ENCODE measurements at regions not wholly inside any gene's neighbourhood (a gene's known extent, or its start where the extent isn't known, plus 50 kb on each side); places are given as distances from the start of the nearest gene placed in this dataset.

- no peak for TF ChIP-seq CTCF (conservative IDR thresholded peaks at IDR 0.05; ENCODE audit: low read depth in 2 of 2)
- no peak for TF ChIP-seq REST (IDR thresholded peaks at IDR 0.05; ENCODE audit: unreplicated experiment)
- TF ChIP-seq POLR2AphosphoS5 (IDR thresholded peaks at IDR 0.05; ENCODE audit: low read depth) = no peak
- TF ChIP-seq EZH2phosphoT487 (IDR thresholded peaks at IDR 0.05; ENCODE audit: unreplicated experiment) = no peak
- TF ChIP-seq EZH2 (IDR thresholded peaks at IDR 0.05; ENCODE audit: low read depth, unreplicated experiment) = no peak
- TF ChIP-seq JUNB (IDR thresholded peaks at IDR 0.05; ENCODE audit: unreplicated experiment) = no peak
- TF ChIP-seq NANOG (IDR thresholded peaks at IDR 0.05; ENCODE audit: borderline replicate concordance) = no peak
- TF ChIP-seq CREB1 (CRISPR knock-in tag; IDR thresholded peaks at IDR 0.05; ENCODE audit: low read depth) = no peak
- no peak for TF ChIP-seq ETS1 (IDR thresholded peaks at IDR 0.05)
- TF ChIP-seq STAT1 (IDR thresholded peaks at IDR 0.05; ENCODE audit: unreplicated experiment) = no peak
- no peak for TF ChIP-seq ZNF331 (CRISPR knock-in tag; IDR thresholded peaks at IDR 0.05; ENCODE audit: low read depth)
- no peak for TF ChIP-seq ZNF114 (CRISPR knock-in tag; IDR thresholded peaks at IDR 0.05)
- TF ChIP-seq ZNF462 (CRISPR knock-in tag; IDR thresholded peaks at IDR 0.05) = no peak
Measured at GRCh38 chr14:85205875-85206274, 324.1 kb upstream of the FLRT2 start.

All from GM23338 (cell line).